Mesenchymal stem cell (in vitro differentiated cells and primary cell): ENCODE measurements at regions not wholly inside any gene's neighbourhood (a gene's known extent, or its start where the extent isn't known, plus 50 kb on each side); places are given as distances from the start of the nearest gene placed in this dataset.

ENCODE experiments used
- DNase-seq: peaks from one replicate; pipeline ENCODE4 v3.0.0-alpha.2; 2013
- H2AFZ ChIP-seq: one replicate; pipeline ENCODE4 v1.6.1; 2013; ENCODE audit warnings: low read depth, mild to moderate bottlenecking, control low read depth, inconsistent platforms, low read length, moderate library complexity
- H2AK5ac ChIP-seq: 2 replicates; pipeline ENCODE4 v1.6.1; 2013; ENCODE audit warnings: low read length, moderate library complexity, mild to moderate bottlenecking, inconsistent platforms; ENCODE audit not compliant: severe bottlenecking
- H2BK120ac ChIP-seq: one replicate; pipeline ENCODE4 v1.6.1; 2013; ENCODE audit warnings: low read depth, mild to moderate bottlenecking, inconsistent platforms, low read length, moderate library complexity
- H2BK12ac ChIP-seq, 2 experiments: one replicate each; pipeline ENCODE4 v1.6.1; 2013; ENCODE audit warnings: inconsistent platforms in 2 of 2, low read length in 2 of 2, mild to moderate bottlenecking in 2 of 2, moderate library complexity in 2 of 2, control low read depth in 1 of 2
- H2BK15ac ChIP-seq: one replicate; pipeline ENCODE4 v1.6.1; 2013; ENCODE audit warnings: mild to moderate bottlenecking, low read depth, inconsistent platforms; ENCODE audit not compliant: poor library complexity, severe bottlenecking
- H2BK5ac ChIP-seq: 2 replicates; pipeline ENCODE4 v1.6.1; 2013; ENCODE audit warnings: low read depth, mild to moderate bottlenecking, low read length, control low read depth, inconsistent platforms; ENCODE audit not compliant: poor library complexity, severe bottlenecking
- H3K14ac ChIP-seq, 2 experiments: one replicate each; pipeline ENCODE4 v1.6.1; 2013; ENCODE audit warnings: inconsistent platforms in 2 of 2, low read length in 2 of 2, control low read depth in 1 of 2, mild to moderate bottlenecking in 1 of 2, moderate library complexity in 1 of 2
- H3K18ac ChIP-seq, 2 experiments: one replicate each; pipeline ENCODE4 v1.6.1; 2013; ENCODE audit warnings: inconsistent platforms in 2 of 2, low read length in 2 of 2, control low read depth in 1 of 2, low read depth in 1 of 2, mild to moderate bottlenecking in 1 of 2
- H3K23ac ChIP-seq, 2 experiments: one replicate each; pipeline ENCODE4 v1.6.1; 2013; ENCODE audit warnings: inconsistent platforms in 2 of 2, low read length in 2 of 2, mild to moderate bottlenecking in 2 of 2, moderate library complexity in 2 of 2, control low read depth in 1 of 2
- H3K27ac ChIP-seq: 2 replicates; pipeline ENCODE4 v1.5.1; 2013; ENCODE audit warnings: mild to moderate bottlenecking, moderate library complexity, low read length, control low read depth, inconsistent platforms; ENCODE audit not compliant: poor library complexity, severe bottlenecking
- H3K27me3 ChIP-seq, 2 experiments: 2 replicates each; pipeline versions ENCODE4 v1.6.1 to v1.7.0; 2013; ENCODE audit warnings: low read length in 2 of 2, mild to moderate bottlenecking in 2 of 2, moderate library complexity in 2 of 2, control low read depth in 1 of 2, inconsistent platforms in 1 of 2; ENCODE audit not compliant: control insufficient read depth in 1 of 2, insufficient read depth in 1 of 2
- H3K36me3 ChIP-seq, 2 experiments: 2 replicates each; pipeline versions ENCODE4 v1.6.1 to v1.7.0; 2013; ENCODE audit warnings: low read length in 2 of 2, control low read depth in 1 of 2, inconsistent platforms in 1 of 2, low read depth in 1 of 2, mild to moderate bottlenecking in 1 of 2; ENCODE audit not compliant: insufficient read depth in 2 of 2, control insufficient read depth in 1 of 2
- H3K4ac ChIP-seq, 2 experiments: one replicate each; pipeline ENCODE4 v1.6.1; 2013; ENCODE audit warnings: inconsistent platforms in 2 of 2, low read length in 2 of 2, mild to moderate bottlenecking in 2 of 2, moderate library complexity in 2 of 2, control low read depth in 1 of 2, low read depth in 1 of 2
- H3K4me1 ChIP-seq: 2 replicates; pipeline ENCODE4 v1.6.1; 2013; ENCODE audit warnings: low read depth, low read length, control low read depth; ENCODE audit not compliant: control insufficient read depth, insufficient read depth
- H3K4me2 ChIP-seq: 2 replicates; pipeline ENCODE4 v1.6.1; 2013; ENCODE audit warnings: low read length, mild to moderate bottlenecking, inconsistent platforms; ENCODE audit not compliant: poor library complexity, severe bottlenecking
- H3K4me3 ChIP-seq, 2 experiments: 2 replicates each; pipeline versions ENCODE4 v1.5.1 to v1.7.0; 2013; ENCODE audit warnings: low read length in 2 of 2, mild to moderate bottlenecking in 2 of 2, control low read depth in 1 of 2, low read depth in 1 of 2; ENCODE audit not compliant: insufficient read depth in 1 of 2
- H3K79me1 ChIP-seq: replicated peaks from 2 replicates; pipeline ENCODE4 v1.6.1; 2013; ENCODE audit warnings: mild to moderate bottlenecking, control low read depth, low read length, inconsistent platforms; ENCODE audit not compliant: poor library complexity, severe bottlenecking
- H3K9ac ChIP-seq: 2 replicates; pipeline ENCODE4 v1.7.0; 2013; ENCODE audit warnings: mild to moderate bottlenecking, low read length, moderate library complexity
- H3K9me3 ChIP-seq: 2 replicates; pipeline ENCODE4 v1.7.0; 2013; ENCODE audit warnings: mild to moderate bottlenecking, low read length; ENCODE audit not compliant: control insufficient read depth
- H4K8ac ChIP-seq: one replicate; pipeline ENCODE4 v1.6.1; 2013; ENCODE audit warnings: inconsistent platforms, mild to moderate bottlenecking, low read length, moderate library complexity
- H4K91ac ChIP-seq: one replicate; pipeline ENCODE4 v1.6.1; 2013; ENCODE audit warnings: mild to moderate bottlenecking, low read length, inconsistent platforms
- WGBS: methylation state at CpG from one replicate; pipeline ENCODE4 v1.1.7; 2013; ENCODE audit warnings: mixed read lengths; 5-methylcytosine and 5-hydroxymethylcytosine counted together

DNA sequence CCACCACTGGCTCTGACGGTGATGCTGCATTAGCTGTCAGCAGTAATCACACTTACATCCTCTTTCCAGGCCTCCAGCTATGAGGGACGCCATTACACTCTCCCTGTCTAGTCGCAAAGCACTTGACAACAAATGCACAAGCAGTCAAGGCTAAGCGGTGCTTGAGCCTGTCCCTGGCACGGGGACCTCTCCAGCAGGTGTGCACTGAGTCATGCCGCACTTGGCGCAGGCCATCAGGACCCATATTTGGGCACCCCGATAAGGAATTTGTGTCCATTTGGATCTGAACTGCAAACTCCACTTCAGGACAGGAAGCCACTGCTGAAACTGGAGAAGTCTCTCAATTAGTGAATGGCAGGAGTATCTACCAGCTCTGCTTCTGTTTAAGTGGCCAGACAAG, 301.9 kb upstream of the OBI1 start:
- no peaks in the 10 kb centered on the region for H3K9me3 ChIP-seq
- no peak overlapping the region for H2AK5ac ChIP-seq
- no peak overlapping the region for H2BK5ac ChIP-seq
- no peak for DNase-seq
- H3K4me1 ChIP-seq, result no peaks in the 10 kb centered on the region
- no peak overlapping the region for H3K9ac ChIP-seq
- no peak overlapping the region for H4K8ac ChIP-seq
- H2BK15ac ChIP-seq, result no peak overlapping the region
- no peak overlapping the region for H3K27ac ChIP-seq
- no peak overlapping the region for H2AFZ ChIP-seq
- H4K91ac ChIP-seq, result no peak overlapping the region
- H3K4me2 ChIP-seq, result no peak overlapping the region
- H2BK12ac ChIP-seq, result no peak overlapping the region
- no peaks in the 10 kb centered on the region for H3K36me3 ChIP-seq
- no peak overlapping the region for H3K18ac ChIP-seq
- H3K14ac ChIP-seq, result no peak overlapping the region
- H3K23ac ChIP-seq, result no peak overlapping the region
- H3K27me3 ChIP-seq, result no peaks in the 10 kb centered on the region
- WGBS, result 88% methylated on average over 8 of the region's 8 CpGs
- no peak overlapping the region for H3K4ac ChIP-seq
- H3K79me1 ChIP-seq, result no peaks in the 10 kb centered on the region
- H3K4me3 ChIP-seq, result no peak overlapping the region
- H2BK120ac ChIP-seq, result no peak overlapping the region

DNA sequence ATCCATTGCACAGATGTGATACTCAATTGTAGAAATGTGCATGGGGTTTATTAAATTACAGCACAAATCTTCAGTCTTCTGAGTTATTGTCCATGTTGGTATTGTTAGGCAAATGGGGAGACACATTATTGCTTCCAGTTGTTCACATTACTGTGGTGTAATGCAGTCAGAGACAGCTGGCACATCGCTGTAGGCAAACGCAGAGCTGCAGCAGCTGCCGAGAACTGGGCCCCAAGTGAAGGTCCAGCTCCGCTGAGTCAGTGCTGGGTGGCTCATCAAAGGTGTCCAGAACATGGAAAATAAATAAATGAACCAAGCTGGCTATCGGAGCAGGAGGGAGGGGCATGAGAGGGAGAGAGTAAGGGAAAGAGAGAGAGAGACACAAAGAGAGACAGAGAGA, 299.1 kb upstream of the OBI1 start:
- no peak for DNase-seq
- 70% methylated on average over 4 of the region's 5 CpGs for WGBS
- H3K4me3 ChIP-seq, result no peak overlapping the region
- no peak overlapping the region for H2BK12ac ChIP-seq
- H2AK5ac ChIP-seq, result no peak overlapping the region
- H3K36me3 ChIP-seq, result no peaks in the 10 kb centered on the region
- H3K4me1 ChIP-seq, result no peaks in the 10 kb centered on the region
- no peak overlapping the region for H4K8ac ChIP-seq
- H2BK5ac ChIP-seq, result no peak overlapping the region
- H3K4ac ChIP-seq, result no peak overlapping the region
- no peak overlapping the region for H3K27ac ChIP-seq
- H3K9me3 ChIP-seq, result no peaks in the 10 kb centered on the region
- H3K18ac ChIP-seq, result no peak overlapping the region
- no peak overlapping the region for H4K91ac ChIP-seq
- H3K23ac ChIP-seq, result no peak overlapping the region
- H3K79me1 ChIP-seq, result no peaks in the 10 kb centered on the region
- H3K9ac ChIP-seq, result no peak overlapping the region
- H3K14ac ChIP-seq, result no peak overlapping the region
- no peak overlapping the region for H2BK120ac ChIP-seq
- no peak overlapping the region for H3K4me2 ChIP-seq
- no peaks in the 10 kb centered on the region for H3K27me3 ChIP-seq
- no peak overlapping the region for H2AFZ ChIP-seq
- no peak overlapping the region for H2BK15ac ChIP-seq

DNA sequence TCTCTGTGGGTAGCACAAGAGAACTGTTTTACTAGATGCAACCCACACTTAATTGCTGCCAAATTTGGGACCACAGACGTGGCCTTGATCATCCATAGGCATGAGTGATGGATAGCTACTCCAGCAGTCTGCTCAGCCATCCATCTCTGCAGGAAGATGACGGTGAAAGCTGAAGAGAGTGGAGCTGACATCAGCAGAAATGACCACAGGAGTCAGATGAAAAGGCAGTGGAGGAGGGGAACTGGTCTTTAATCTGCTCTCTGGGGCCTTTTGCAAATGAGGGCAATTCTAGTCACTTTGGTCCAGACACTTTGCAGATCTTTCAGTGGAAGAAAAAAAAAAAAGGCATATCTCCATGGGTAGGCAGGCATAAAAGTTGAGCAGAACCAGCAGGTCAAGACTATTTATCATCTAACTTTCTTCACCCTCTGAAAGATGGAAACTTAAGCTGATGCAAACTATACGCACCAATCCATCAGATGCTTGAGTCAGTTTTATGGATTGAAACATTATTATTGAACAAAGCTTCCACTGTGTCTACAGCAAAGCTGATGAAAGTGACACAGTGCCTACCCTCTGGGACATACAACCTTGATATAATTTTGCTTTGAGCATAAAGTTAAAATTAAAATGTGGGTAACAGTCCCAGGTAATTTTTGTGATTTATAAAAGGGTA, 281.6 kb upstream of the OBI1 start:
- no peak overlapping the region for H2BK12ac ChIP-seq
- no peak overlapping the region for H3K4me3 ChIP-seq
- no peaks in the 10 kb centered on the region for H3K36me3 ChIP-seq
- no peak overlapping the region for H3K9ac ChIP-seq
- H3K4me2 ChIP-seq, result no peak overlapping the region
- H3K27me3 ChIP-seq, result no peaks in the 10 kb centered on the region
- H4K91ac ChIP-seq, result no peak overlapping the region
- no peak overlapping the region for H2AFZ ChIP-seq
- H3K27ac ChIP-seq, result no peak overlapping the region
- no peaks in the 10 kb centered on the region for H3K79me1 ChIP-seq
- no peak overlapping the region for H2AK5ac ChIP-seq
- no peak overlapping the region for H3K18ac ChIP-seq
- H3K9me3 ChIP-seq, result no peaks in the 10 kb centered on the region
- H3K4ac ChIP-seq, result no peak overlapping the region
- no peak for DNase-seq
- H2BK120ac ChIP-seq, result no peak overlapping the region
- 5% methylated on average over 2 of the region's 3 CpGs for WGBS
- no peak overlapping the region for H2BK5ac ChIP-seq
- H3K23ac ChIP-seq, result no peak overlapping the region
- no peak overlapping the region for H2BK15ac ChIP-seq
- no peak overlapping the region for H4K8ac ChIP-seq
- H3K14ac ChIP-seq, result no peak overlapping the region
- no peaks in the 10 kb centered on the region for H3K4me1 ChIP-seq

DNA sequence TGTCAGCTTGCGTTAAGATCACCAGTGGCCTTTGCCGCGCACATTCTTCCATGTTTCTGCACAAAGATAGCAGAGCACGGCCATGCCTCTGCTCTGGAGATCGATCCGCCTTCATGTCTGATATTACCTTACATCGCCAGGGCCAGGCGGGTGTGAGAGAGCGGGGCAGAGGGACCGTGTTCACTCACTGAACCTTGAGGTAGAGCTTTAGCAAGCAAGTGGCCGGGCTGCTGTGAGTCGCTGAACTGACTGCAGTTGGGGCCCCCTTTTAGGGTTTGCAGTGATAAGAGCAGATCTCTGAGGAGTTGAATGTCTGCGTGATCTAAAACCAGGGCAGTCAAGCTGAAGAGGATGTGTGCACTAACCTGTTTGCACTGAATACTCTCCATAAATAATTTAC, 275.4 kb upstream of the OBI1 start:
- Histone ChIP-seq H2BK120ac (no peak overlapping the region), H2AFZ (no peak overlapping the region), H3K4ac (no peak overlapping the region), H3K9me3 (no peaks in the 10 kb centered on the region), H3K27me3 (no peaks in the 10 kb centered on the region), H3K36me3 (no peaks in the 10 kb centered on the region), H2BK5ac (no peak overlapping the region), H3K23ac (no peak overlapping the region), H3K4me2 (no peak overlapping the region), H3K27ac (no peak overlapping the region), H4K8ac (no peak overlapping the region), H2BK15ac (no peak overlapping the region), H3K4me3 (no peak overlapping the region), H3K9ac (no peak overlapping the region), H3K14ac (no peak overlapping the region), H2BK12ac (no peak overlapping the region), H3K79me1 (no peaks in the 10 kb centered on the region), H2AK5ac (no peak overlapping the region), H3K4me1 (no peaks in the 10 kb centered on the region), H3K18ac (no peak overlapping the region), H4K91ac (peak overlapping the region; percentile 46)
- 86% methylated on average over 13 of the region's 13 CpGs for WGBS
- DNase-seq, result no peak
